ENCODE measurements at regions not wholly inside any gene's neighbourhood (a gene's known extent, or its start where the extent isn't known, plus 50 kb on each side); places are given as distances from the start of the nearest gene placed in this dataset.

DNA sequence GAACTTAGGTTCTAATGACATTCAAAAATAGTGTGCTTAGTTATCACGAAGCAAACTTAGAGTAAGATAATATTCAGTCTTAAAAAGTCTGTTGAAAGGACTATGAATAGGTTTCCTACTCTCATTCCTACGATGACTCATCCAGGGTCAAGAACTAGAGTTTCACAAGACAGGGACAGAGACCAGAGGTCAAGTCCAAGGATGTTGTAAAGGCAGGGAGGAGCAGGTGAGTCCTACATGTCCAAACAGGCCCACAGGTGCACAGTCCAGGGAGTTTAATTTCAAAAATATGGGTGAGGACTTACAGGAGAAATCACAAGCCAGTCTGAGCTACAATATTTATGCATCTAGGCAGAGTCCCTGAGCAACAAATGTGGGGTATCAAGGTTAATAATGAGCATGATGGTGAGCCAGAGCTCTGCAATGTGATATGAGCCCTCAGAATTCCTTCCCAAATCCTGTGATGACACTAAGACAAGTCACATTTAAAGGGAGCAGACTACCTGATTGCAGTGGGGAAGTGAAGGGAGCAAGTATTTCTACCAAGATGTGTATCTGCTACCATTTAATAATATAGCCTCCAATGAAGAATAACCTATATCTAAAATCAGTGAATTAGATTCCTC, 100.0 kb upstream of the NRIP1 start (continued):
- TF ChIP-seq, protein P1, sequence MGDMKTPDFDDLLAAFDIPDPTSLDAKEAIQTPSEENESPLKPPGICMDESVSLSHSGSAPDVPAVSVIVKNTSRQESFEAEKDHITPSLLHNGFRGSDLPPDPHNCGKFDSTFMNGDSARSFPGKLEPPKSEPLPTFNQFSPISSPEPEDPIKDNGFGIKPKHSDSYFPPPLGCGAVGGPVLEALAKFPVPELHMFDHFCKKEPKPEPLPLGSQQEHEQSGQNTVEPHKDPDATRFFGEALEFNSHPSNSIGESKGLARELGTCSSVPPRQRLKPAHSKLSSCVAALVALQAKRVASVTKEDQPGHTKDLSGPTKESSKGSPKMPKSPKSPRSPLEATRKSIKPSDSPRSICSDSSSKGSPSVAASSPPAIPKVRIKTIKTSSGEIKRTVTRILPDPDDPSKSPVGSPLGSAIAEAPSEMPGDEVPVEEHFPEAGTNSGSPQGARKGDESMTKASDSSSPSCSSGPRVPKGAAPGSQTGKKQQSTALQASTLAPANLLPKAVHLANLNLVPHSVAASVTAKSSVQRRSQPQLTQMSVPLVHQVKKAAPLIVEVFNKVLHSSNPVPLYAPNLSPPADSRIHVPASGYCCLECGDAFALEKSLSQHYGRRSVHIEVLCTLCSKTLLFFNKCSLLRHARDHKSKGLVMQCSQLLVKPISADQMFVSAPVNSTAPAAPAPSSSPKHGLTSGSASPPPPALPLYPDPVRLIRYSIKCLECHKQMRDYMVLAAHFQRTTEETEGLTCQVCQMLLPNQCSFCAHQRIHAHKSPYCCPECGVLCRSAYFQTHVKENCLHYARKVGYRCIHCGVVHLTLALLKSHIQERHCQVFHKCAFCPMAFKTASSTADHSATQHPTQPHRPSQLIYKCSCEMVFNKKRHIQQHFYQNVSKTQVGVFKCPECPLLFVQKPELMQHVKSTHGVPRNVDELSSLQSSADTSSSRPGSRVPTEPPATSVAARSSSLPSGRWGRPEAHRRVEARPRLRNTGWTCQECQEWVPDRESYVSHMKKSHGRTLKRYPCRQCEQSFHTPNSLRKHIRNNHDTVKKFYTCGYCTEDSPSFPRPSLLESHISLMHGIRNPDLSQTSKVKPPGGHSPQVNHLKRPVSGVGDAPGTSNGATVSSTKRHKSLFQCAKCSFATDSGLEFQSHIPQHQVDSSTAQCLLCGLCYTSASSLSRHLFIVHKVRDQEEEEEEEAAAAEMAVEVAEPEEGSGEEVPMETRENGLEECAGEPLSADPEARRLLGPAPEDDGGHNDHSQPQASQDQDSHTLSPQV (IDR thresholded peaks at IDR 0.05), result no peak
- no peak for TF ChIP-seq ZNF24 (IDR thresholded peaks at IDR 0.05)
- TF ChIP-seq, protein P2, sequence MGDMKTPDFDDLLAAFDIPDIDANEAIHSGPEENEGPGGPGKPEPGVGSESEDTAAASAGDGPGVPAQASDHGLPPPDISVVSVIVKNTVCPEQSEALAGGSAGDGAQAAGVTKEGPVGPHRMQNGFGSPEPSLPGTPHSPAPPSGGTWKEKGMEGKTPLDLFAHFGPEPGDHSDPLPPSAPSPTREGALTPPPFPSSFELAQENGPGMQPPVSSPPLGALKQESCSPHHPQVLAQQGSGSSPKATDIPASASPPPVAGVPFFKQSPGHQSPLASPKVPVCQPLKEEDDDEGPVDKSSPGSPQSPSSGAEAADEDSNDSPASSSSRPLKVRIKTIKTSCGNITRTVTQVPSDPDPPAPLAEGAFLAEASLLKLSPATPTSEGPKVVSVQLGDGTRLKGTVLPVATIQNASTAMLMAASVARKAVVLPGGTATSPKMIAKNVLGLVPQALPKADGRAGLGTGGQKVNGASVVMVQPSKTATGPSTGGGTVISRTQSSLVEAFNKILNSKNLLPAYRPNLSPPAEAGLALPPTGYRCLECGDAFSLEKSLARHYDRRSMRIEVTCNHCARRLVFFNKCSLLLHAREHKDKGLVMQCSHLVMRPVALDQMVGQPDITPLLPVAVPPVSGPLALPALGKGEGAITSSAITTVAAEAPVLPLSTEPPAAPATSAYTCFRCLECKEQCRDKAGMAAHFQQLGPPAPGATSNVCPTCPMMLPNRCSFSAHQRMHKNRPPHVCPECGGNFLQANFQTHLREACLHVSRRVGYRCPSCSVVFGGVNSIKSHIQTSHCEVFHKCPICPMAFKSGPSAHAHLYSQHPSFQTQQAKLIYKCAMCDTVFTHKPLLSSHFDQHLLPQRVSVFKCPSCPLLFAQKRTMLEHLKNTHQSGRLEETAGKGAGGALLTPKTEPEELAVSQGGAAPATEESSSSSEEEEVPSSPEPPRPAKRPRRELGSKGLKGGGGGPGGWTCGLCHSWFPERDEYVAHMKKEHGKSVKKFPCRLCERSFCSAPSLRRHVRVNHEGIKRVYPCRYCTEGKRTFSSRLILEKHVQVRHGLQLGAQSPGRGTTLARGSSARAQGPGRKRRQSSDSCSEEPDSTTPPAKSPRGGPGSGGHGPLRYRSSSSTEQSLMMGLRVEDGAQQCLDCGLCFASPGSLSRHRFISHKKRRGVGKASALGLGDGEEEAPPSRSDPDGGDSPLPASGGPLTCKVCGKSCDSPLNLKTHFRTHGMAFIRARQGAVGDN (IDR thresholded peaks at IDR 0.05), result no peak

DNA sequence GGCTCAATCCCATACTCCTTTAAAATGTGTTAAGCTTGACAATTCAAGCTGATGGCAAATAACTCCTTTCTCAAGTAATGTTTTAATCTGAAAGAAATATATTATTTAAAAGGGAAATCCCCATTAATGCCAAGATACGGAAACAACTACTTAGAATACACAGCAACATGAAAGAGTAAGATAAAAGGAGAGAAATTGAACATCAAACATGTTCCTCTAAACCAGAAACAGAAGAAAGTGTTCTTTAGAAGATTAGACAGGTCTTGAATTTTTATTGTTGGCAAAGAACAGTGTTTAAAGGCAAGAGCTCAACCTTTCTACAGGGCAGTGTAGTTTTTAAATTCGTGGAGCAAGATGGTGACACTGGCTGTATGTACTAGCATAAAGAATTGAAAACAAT, 105.8 kb upstream of the NRIP1 start:
- Histone ChIP-seq H3K4me3 (no peak overlapping the region), H4K20me1 (ENCODE audit: control insufficient read depth, insufficient read depth) (no peaks in the 10 kb centered on the region), H2AFZ (ENCODE audit: control insufficient read depth, low read depth, low read length) (no peak overlapping the region), H3K9me3 (replicated peaks; ENCODE audit: control insufficient read depth, insufficient read depth, low read length) (no peaks in the 10 kb centered on the region), H3K36me3 (ENCODE audit: control insufficient read depth in 2 of 2, insufficient read depth in 2 of 2, low read length in 1 of 2) (no peaks in the 10 kb centered on the region), H3K4me1 (ENCODE audit: control insufficient read depth, insufficient read depth, low read length) (no peaks in the 10 kb centered on the region), H3K4me2 (ENCODE audit: control insufficient read depth, insufficient read depth) (no peak overlapping the region), H3K79me2 (ENCODE audit: control insufficient read depth, insufficient read depth, low read length) (no peaks in the 10 kb centered on the region), H3K27me3 (replicated peaks in 1 of 2; ENCODE audit: control insufficient read depth in 2 of 2, insufficient read depth in 2 of 2, low read length in 1 of 2) (no peaks in the 10 kb centered on the region; a peak in 1 of 4 replicates), H3K27ac (ENCODE audit: control insufficient read depth, insufficient read depth) (no peak overlapping the region), H3K9ac (ENCODE audit: control insufficient read depth, insufficient read depth, low read length) (no peak overlapping the region)
- CTCF ChIA-PET, result no interaction called here
- no peak for FAIRE-seq
- RAD21 ChIA-PET (ENCODE audit: unreplicated experiment), result no interaction called here
- ATAC-seq, result no peak
- in situ Hi-C loops (cut with MboI), result no loop called here
- intact Hi-C loops (cut with micrococcal nuclease; ENCODE audit: unreplicated experiment), result no loop called here
- DNase-seq (ENCODE audit: low read depth, low spot score), result no peak
- TF ChIP-seq BHLHE40 (IDR thresholded peaks at IDR 0.05; ENCODE audit: borderline replicate concordance in 1 of 2, low read depth in 2 of 2, low read length in 1 of 2), result no peak
- TF ChIP-seq HDGF (IDR thresholded peaks at IDR 0.05), result no peak
- TF ChIP-seq, protein P3, sequence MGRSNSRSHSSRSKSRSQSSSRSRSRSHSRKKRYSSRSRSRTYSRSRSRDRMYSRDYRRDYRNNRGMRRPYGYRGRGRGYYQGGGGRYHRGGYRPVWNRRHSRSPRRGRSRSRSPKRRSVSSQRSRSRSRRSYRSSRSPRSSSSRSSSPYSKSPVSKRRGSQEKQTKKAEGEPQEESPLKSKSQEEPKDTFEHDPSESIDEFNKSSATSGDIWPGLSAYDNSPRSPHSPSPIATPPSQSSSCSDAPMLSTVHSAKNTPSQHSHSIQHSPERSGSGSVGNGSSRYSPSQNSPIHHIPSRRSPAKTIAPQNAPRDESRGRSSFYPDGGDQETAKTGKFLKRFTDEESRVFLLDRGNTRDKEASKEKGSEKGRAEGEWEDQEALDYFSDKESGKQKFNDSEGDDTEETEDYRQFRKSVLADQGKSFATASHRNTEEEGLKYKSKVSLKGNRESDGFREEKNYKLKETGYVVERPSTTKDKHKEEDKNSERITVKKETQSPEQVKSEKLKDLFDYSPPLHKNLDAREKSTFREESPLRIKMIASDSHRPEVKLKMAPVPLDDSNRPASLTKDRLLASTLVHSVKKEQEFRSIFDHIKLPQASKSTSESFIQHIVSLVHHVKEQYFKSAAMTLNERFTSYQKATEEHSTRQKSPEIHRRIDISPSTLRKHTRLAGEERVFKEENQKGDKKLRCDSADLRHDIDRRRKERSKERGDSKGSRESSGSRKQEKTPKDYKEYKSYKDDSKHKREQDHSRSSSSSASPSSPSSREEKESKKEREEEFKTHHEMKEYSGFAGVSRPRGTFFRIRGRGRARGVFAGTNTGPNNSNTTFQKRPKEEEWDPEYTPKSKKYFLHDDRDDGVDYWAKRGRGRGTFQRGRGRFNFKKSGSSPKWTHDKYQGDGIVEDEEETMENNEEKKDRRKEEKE (IDR thresholded peaks at IDR 0.05), result no peak
- TF ChIP-seq ZNF207 (IDR thresholded peaks at IDR 0.05; ENCODE audit: borderline replicate concordance), result no peak
- no peak for TF ChIP-seq TCF12 (IDR thresholded peaks at IDR 0.05; ENCODE audit: low read depth, low read length)
- no peak for TF ChIP-seq RBBP5 (conservative IDR thresholded peaks at IDR 0.05)
- no peak for TF ChIP-seq NR2C2 (IDR thresholded peaks at IDR 0.05; ENCODE audit: borderline replicate concordance, control insufficient read depth, insufficient read length, low read depth)
- no peak for TF ChIP-seq ZNF274 (IDR thresholded peaks at IDR 0.05; ENCODE audit: insufficient read depth, insufficient read length)
- no peak for TF ChIP-seq MXI1 (IDR thresholded peaks at IDR 0.05; ENCODE audit: low read depth, low read length)
- no peak for TF ChIP-seq FOXK2 (IDR thresholded peaks at IDR 0.05)
- POLR2A ChIA-PET, result no interaction called here
- 0% methylated on average over 2 of the region's 2 CpGs for WGBS (ENCODE audit: insufficient coverage, insufficient replicate concordance, low lambda C conversion rate, missing lambda C conversion rate)
- no TSS peak for BruUV-seq (replicated peaks)
- SMC1A ChIA-PET (ENCODE audit: uncharacterized antibody, unreplicated experiment), result no interaction called here
